Astrocyte of the spinal cord (primary cell): ENCODE measurements at regions not wholly inside any gene's neighbourhood (a gene's known extent, or its start where the extent isn't known, plus 50 kb on each side); places are given as distances from the start of the nearest gene placed in this dataset.

Source experiments
- DNase-seq: peaks from one replicate; pipeline ENCODE4 v3.0.0; 2011; ENCODE audit warnings: low read depth, low spot score
- H3K4me3 ChIP-seq: 2 replicates; pipeline ENCODE4 v1.5.1; 2011; ENCODE audit warnings: low read depth, mild to moderate bottlenecking, low read length, moderate library complexity
- CTCF ChIP-seq: IDR thresholded peaks from 2 replicates; pipeline ENCODE4 v1.5.1; 2012; ENCODE audit warnings: low read depth, mild to moderate bottlenecking, low read length, inconsistent platforms
- in situ Hi-C: cut with HindIII; loops from 2 replicates; pipeline ENCODE4 v1.10.0; 2017; ENCODE audit warnings: low sequenced_read_pairs

- peak; percentile 13 for DNase-seq
- in situ Hi-C loops, result no loop called here
- TF ChIP-seq CTCF, result no peak
- H3K4me3 ChIP-seq, result no peak overlapping the region
These were observed 104.6 kb upstream of the SLC6A6 start for GRCh38 chr3:14297784-14298236.

- in situ Hi-C loops, result no loop called here
- no peak for DNase-seq
- TF ChIP-seq CTCF, result no peak
- no peak overlapping the region for H3K4me3 ChIP-seq
These were observed 104.0 kb upstream of the SLC6A6 start for GRCh38 chr3:14298442-14298841.

GRCh38 chr3:14298991-14299555 lies 103.3 kb upstream of the SLC6A6 start:
- in situ Hi-C loops, result no loop called here
- no peak for DNase-seq
- H3K4me3 ChIP-seq, result no peak overlapping the region
- no peak for TF ChIP-seq CTCF

- no peak overlapping the region for H3K4me3 ChIP-seq
- TF ChIP-seq CTCF, result no peak
- no peak for DNase-seq
- in situ Hi-C loops, result no loop called here
These were observed 102.6 kb upstream of the SLC6A6 start for GRCh38 chr3:14299767-14300166.

- no peak overlapping the region for H3K4me3 ChIP-seq
- TF ChIP-seq CTCF, result no peak
- DNase-seq, result no peak
- in situ Hi-C loops, result no loop called here
These were observed 101.5 kb upstream of the SLC6A6 start for GRCh38 chr3:14300721-14301399.

GRCh38 chr3:14301558-14301957 lies 100.8 kb upstream of the SLC6A6 start:
- no peak for DNase-seq
- in situ Hi-C loops, result no loop called here
- H3K4me3 ChIP-seq, result no peak overlapping the region
- TF ChIP-seq CTCF, result no peak
